ENCODE measurements at regions not wholly inside any gene's neighbourhood (a gene's known extent, or its start where the extent isn't known, plus 50 kb on each side); places are given as distances from the start of the nearest gene placed in this dataset.
A peak's percentile ranks its signal among the peaks of the same experiment; 100 is the strongest.
"Not testable (repeated sequence)": the region's sequence is repeated elsewhere in the genome, so short reads cannot be mapped to it uniquely, and the experiment has no call there.

GRCh38 chr1:206366131-206366530 lies 104.1 kb upstream of the IKBKE start (continued):
- TF ChIP-seq EP300 (IDR thresholded peaks at IDR 0.05; ENCODE audit: low read depth in 2 of 2, low read length in 2 of 2) (peak in 1 of 2 experiments; percentile 40; a peak in 1 of 4 replicates), EP300 (CRISPR knock-in tag; IDR thresholded peaks at IDR 0.05; ENCODE audit: borderline replicate concordance) (peak; percentile 42; the same call in 1 of the 2 replicates), ARID5B (CRISPR knock-in tag; IDR thresholded peaks at IDR 0.05) (peak; percentile 52), NCOA2 (CRISPR knock-in tag; IDR thresholded peaks at IDR 0.05) (peak; percentile 62), HNF4A (CRISPR knock-in tag; IDR thresholded peaks at IDR 0.05) (peak; percentile 33; the same call in 1 of the 2 replicates), TEAD3 (CRISPR knock-in tag; optimal IDR thresholded peaks at IDR 0.05; ENCODE audit: borderline replicate concordance) (peak; percentile 76), RARA (CRISPR knock-in tag; IDR thresholded peaks at IDR 0.05) (peak; percentile 45; the same call in 1 of the 2 replicates), RXRA (CRISPR knock-in tag; IDR thresholded peaks at IDR 0.05) (peak; percentile 28; the same call in 1 of the 2 replicates), SOX6 (CRISPR knock-in tag; IDR thresholded peaks at IDR 0.05) (peak; percentile 43), RXRB (CRISPR knock-in tag; IDR thresholded peaks at IDR 0.05; ENCODE audit: borderline replicate concordance) (peak; percentile 63; the same call in 1 of the 2 replicates)
- TF ChIP-seq, protein P1, sequence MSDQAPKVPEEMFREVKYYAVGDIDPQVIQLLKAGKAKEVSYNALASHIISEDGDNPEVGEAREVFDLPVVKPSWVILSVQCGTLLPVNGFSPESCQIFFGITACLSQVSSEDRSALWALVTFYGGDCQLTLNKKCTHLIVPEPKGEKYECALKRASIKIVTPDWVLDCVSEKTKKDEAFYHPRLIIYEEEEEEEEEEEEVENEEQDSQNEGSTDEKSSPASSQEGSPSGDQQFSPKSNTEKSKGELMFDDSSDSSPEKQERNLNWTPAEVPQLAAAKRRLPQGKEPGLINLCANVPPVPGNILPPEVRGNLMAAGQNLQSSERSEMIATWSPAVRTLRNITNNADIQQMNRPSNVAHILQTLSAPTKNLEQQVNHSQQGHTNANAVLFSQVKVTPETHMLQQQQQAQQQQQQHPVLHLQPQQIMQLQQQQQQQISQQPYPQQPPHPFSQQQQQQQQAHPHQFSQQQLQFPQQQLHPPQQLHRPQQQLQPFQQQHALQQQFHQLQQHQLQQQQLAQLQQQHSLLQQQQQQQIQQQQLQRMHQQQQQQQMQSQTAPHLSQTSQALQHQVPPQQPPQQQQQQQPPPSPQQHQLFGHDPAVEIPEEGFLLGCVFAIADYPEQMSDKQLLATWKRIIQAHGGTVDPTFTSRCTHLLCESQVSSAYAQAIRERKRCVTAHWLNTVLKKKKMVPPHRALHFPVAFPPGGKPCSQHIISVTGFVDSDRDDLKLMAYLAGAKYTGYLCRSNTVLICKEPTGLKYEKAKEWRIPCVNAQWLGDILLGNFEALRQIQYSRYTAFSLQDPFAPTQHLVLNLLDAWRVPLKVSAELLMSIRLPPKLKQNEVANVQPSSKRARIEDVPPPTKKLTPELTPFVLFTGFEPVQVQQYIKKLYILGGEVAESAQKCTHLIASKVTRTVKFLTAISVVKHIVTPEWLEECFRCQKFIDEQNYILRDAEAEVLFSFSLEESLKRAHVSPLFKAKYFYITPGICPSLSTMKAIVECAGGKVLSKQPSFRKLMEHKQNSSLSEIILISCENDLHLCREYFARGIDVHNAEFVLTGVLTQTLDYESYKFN (CRISPR knock-in tag; conservative IDR thresholded peaks at IDR 0.05): peak; percentile 48
- TF ChIP-seq, protein P2, sequence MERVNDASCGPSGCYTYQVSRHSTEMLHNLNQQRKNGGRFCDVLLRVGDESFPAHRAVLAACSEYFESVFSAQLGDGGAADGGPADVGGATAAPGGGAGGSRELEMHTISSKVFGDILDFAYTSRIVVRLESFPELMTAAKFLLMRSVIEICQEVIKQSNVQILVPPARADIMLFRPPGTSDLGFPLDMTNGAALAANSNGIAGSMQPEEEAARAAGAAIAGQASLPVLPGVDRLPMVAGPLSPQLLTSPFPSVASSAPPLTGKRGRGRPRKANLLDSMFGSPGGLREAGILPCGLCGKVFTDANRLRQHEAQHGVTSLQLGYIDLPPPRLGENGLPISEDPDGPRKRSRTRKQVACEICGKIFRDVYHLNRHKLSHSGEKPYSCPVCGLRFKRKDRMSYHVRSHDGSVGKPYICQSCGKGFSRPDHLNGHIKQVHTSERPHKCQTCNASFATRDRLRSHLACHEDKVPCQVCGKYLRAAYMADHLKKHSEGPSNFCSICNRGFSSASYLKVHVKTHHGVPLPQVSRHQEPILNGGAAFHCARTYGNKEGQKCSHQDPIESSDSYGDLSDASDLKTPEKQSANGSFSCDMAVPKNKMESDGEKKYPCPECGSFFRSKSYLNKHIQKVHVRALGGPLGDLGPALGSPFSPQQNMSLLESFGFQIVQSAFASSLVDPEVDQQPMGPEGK (CRISPR knock-in tag; IDR thresholded peaks at IDR 0.05): peak; percentile 33; the same call in 1 of the 2 replicates
- TF ChIP-seq, protein P3, sequence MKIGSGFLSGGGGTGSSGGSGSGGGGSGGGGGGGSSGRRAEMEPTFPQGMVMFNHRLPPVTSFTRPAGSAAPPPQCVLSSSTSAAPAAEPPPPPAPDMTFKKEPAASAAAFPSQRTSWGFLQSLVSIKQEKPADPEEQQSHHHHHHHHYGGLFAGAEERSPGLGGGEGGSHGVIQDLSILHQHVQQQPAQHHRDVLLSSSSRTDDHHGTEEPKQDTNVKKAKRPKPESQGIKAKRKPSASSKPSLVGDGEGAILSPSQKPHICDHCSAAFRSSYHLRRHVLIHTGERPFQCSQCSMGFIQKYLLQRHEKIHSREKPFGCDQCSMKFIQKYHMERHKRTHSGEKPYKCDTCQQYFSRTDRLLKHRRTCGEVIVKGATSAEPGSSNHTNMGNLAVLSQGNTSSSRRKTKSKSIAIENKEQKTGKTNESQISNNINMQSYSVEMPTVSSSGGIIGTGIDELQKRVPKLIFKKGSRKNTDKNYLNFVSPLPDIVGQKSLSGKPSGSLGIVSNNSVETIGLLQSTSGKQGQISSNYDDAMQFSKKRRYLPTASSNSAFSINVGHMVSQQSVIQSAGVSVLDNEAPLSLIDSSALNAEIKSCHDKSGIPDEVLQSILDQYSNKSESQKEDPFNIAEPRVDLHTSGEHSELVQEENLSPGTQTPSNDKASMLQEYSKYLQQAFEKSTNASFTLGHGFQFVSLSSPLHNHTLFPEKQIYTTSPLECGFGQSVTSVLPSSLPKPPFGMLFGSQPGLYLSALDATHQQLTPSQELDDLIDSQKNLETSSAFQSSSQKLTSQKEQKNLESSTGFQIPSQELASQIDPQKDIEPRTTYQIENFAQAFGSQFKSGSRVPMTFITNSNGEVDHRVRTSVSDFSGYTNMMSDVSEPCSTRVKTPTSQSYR (CRISPR knock-in tag; IDR thresholded peaks at IDR 0.05; ENCODE audit: borderline replicate concordance): peak; percentile 59; the same call in 1 of the 2 replicates
- not testable (repeated sequence) for TF ChIP-seq SOX6 (IDR thresholded peaks at IDR 0.05)

All from HepG2 (cell line).